ENCODE measurements at regions not wholly inside any gene's neighbourhood (a gene's known extent, or its start where the extent isn't known, plus 50 kb on each side); places are given as distances from the start of the nearest gene placed in this dataset.
"Not testable (repeated sequence)": the region's sequence is repeated elsewhere in the genome, so short reads cannot be mapped to it uniquely, and the experiment has no call there.

- Histone ChIP-seq H3K79me2 (ENCODE audit: low read length) (no peaks in the 10 kb centered on the region), H3K27me3 (replicated peaks; ENCODE audit: insufficient read depth, low read length) (no peaks in the 10 kb centered on the region), H4K20me1 (ENCODE audit: insufficient read depth, low read length) (no peaks in the 10 kb centered on the region), H3K4me1 (ENCODE audit: low read length) (no peaks in the 10 kb centered on the region), H2AFZ (ENCODE audit: low read length) (no peak overlapping the region), H3K4me2 (ENCODE audit: low read depth, low read length) (no peak overlapping the region), H3K9me3 (replicated peaks; ENCODE audit: insufficient read depth, low read length) (no peaks in the 10 kb centered on the region), H3K9ac (ENCODE audit: low read length) (no peak overlapping the region), H3F3A (ENCODE audit: insufficient read depth, low read length) (no peaks in the 10 kb centered on the region), H3K4me3 (ENCODE audit: low read length) (no peak overlapping the region), H3K27ac (ENCODE audit: low read length) (no peak overlapping the region), H3K36me3 (replicated peaks; ENCODE audit: insufficient read depth, low read length) (no peaks in the 10 kb centered on the region), H3K9me2 (replicated peaks; ENCODE audit: insufficient read depth, low read length) (no peaks in the 10 kb centered on the region)
- TF ChIP-seq EZH2phosphoT487 (IDR thresholded peaks at IDR 0.05; ENCODE audit: low read length) (no peak), EZH2 (optimal IDR thresholded peaks at IDR 0.05; ENCODE audit: low read depth, low read length) (no peak), CTCF (IDR thresholded peaks at IDR 0.05; ENCODE audit: low read length) (no peak)
- no peak for DNase-seq
These were observed 344.7 kb upstream of the TNC start for GRCh38 chr9:115462623-115463022.

- H3K9ac ChIP-seq (ENCODE audit: low read length): no peak overlapping the region
These were observed 348.8 kb upstream of the TNC start for GRCh38 chr9:115466756-115467155.

GRCh38 chr9:115469841-115470240, 351.9 kb upstream of the TNC start:
- TF ChIP-seq EZH2 (optimal IDR thresholded peaks at IDR 0.05; ENCODE audit: low read depth, low read length) (no peak), EZH2phosphoT487 (IDR thresholded peaks at IDR 0.05; ENCODE audit: low read length) (no peak), CTCF (IDR thresholded peaks at IDR 0.05; ENCODE audit: low read length) (no peak)
- DNase-seq: no peak
- Histone ChIP-seq H3F3A (ENCODE audit: insufficient read depth, low read length) (no peaks in the 10 kb centered on the region), H3K4me2 (ENCODE audit: low read depth, low read length) (no peak overlapping the region), H3K36me3 (replicated peaks; ENCODE audit: insufficient read depth, low read length) (no peaks in the 10 kb centered on the region), H3K4me3 (ENCODE audit: low read length) (no peak overlapping the region), H3K4me1 (ENCODE audit: low read length) (no peaks in the 10 kb centered on the region), H2AFZ (ENCODE audit: low read length) (no peak overlapping the region), H3K27ac (ENCODE audit: low read length) (no peak overlapping the region), H3K9me2 (replicated peaks; ENCODE audit: insufficient read depth, low read length) (no peaks in the 10 kb centered on the region), H3K9ac (ENCODE audit: low read length) (no peak overlapping the region), H3K27me3 (replicated peaks; ENCODE audit: insufficient read depth, low read length) (no peaks in the 10 kb centered on the region), H3K9me3 (replicated peaks; ENCODE audit: insufficient read depth, low read length) (no peaks in the 10 kb centered on the region), H4K20me1 (ENCODE audit: insufficient read depth, low read length) (no peaks in the 10 kb centered on the region), H3K79me2 (ENCODE audit: low read length) (no peaks in the 10 kb centered on the region)

More at GRCh38 chr9:115466756-115467155, 348.8 kb upstream of the TNC start:
- H3K9me3 ChIP-seq (replicated peaks; ENCODE audit: insufficient read depth, low read length): no peaks in the 10 kb centered on the region
- H2AFZ ChIP-seq (ENCODE audit: low read length): no peak overlapping the region
- TF ChIP-seq CTCF (IDR thresholded peaks at IDR 0.05; ENCODE audit: low read length): no peak
- no peak for TF ChIP-seq EZH2 (optimal IDR thresholded peaks at IDR 0.05; ENCODE audit: low read depth, low read length)
- TF ChIP-seq EZH2phosphoT487 (IDR thresholded peaks at IDR 0.05; ENCODE audit: low read length): no peak
- no peak for DNase-seq
- H3K27me3 ChIP-seq (replicated peaks; ENCODE audit: insufficient read depth, low read length): no peaks in the 10 kb centered on the region
- no peak overlapping the region for H3K27ac ChIP-seq (ENCODE audit: low read length)
- no peak overlapping the region for H3K4me3 ChIP-seq (ENCODE audit: low read length)
- H3K4me2 ChIP-seq (ENCODE audit: low read depth, low read length): no peak overlapping the region
- no peaks in the 10 kb centered on the region for H3K36me3 ChIP-seq (replicated peaks; ENCODE audit: insufficient read depth, low read length)
- no peaks in the 10 kb centered on the region for H4K20me1 ChIP-seq (ENCODE audit: insufficient read depth, low read length)
- H3K79me2 ChIP-seq (ENCODE audit: low read length): no peaks in the 10 kb centered on the region
- H3K9me2 ChIP-seq (replicated peaks; ENCODE audit: insufficient read depth, low read length): no peaks in the 10 kb centered on the region
- no peaks in the 10 kb centered on the region for H3F3A ChIP-seq (ENCODE audit: insufficient read depth, low read length)
- no peaks in the 10 kb centered on the region for H3K4me1 ChIP-seq (ENCODE audit: low read length)

GRCh38 chr9:115473032-115473431, 355.1 kb upstream of the TNC start:
- not testable (repeated sequence) for DNase-seq; H4K20me1 ChIP-seq (ENCODE audit: insufficient read depth, low read length); H3K4me2 ChIP-seq (ENCODE audit: low read depth, low read length); H3K9me3 ChIP-seq (replicated peaks; ENCODE audit: insufficient read depth, low read length); H3K9ac ChIP-seq (ENCODE audit: low read length); H3K36me3 ChIP-seq (replicated peaks; ENCODE audit: insufficient read depth, low read length); H3K27ac ChIP-seq (ENCODE audit: low read length); H2AFZ ChIP-seq (ENCODE audit: low read length); H3K9me2 ChIP-seq (replicated peaks; ENCODE audit: insufficient read depth, low read length); H3K27me3 ChIP-seq (replicated peaks; ENCODE audit: insufficient read depth, low read length); H3F3A ChIP-seq (ENCODE audit: insufficient read depth, low read length); H3K4me3 ChIP-seq (ENCODE audit: low read length); H3K79me2 ChIP-seq (ENCODE audit: low read length); H3K4me1 ChIP-seq (ENCODE audit: low read length)
